HG02981 (cell line): ENCODE measurements at regions not wholly inside any gene's neighbourhood (a gene's known extent, or its start where the extent isn't known, plus 50 kb on each side); places are given as distances from the start of the nearest gene placed in this dataset.
A peak's percentile ranks its signal among the peaks of the same experiment; 100 is the strongest.
"Not testable (repeated sequence)": the region's sequence is repeated elsewhere in the genome, so short reads cannot be mapped to it uniquely, and the experiment has no call there.

ENCODE experiments used
- ATAC-seq: cut with Tn5 transposase; IDR thresholded peaks from one replicate; pipeline ENCODE4 v1.9.1; 2021; ENCODE audit warnings: mild to moderate bottlenecking, moderate library complexity; ENCODE audit not compliant: unreplicated experiment

DNA sequence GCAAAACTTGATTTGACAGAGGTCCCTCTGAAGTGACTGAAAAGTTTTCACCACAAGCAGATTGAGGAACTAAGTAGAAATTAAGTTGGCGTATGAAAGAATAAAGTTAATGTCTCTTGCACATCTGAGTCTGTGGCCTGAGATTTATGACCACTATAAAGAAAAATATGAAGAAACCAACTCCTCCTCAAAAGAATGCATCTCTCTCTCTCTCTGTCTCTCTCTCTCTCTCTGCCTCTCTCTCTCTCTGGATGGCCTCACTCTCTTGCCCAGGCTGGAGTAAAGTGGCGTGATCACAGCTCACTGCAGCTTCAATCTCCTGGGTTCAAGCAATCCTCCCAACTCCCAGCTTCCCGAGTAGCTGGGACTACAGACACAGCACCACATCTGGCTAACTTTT, 55.2 kb downstream of the RPL22L1 start:
- ATAC-seq: no peak

DNA sequence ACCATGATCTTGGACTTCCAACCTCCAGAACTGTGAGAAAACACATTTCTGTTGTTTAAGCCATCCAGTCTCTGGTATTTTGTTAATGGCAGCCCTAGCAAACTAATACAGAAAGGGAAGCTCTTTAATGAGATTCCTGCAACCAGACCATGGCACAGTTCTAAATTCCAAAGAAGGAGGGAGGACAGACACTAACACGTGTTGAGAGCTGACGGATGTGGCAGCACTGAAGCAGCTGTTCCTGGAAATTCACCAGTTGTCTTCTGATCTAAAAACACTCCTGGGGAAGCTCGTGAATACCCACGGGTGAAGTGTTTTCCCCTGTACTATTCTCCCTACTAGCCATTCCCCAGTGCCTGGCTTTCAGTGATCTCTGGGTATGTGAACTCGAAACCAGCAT, 56.7 kb downstream of the RPL22L1 start:
- ATAC-seq: no peak

DNA sequence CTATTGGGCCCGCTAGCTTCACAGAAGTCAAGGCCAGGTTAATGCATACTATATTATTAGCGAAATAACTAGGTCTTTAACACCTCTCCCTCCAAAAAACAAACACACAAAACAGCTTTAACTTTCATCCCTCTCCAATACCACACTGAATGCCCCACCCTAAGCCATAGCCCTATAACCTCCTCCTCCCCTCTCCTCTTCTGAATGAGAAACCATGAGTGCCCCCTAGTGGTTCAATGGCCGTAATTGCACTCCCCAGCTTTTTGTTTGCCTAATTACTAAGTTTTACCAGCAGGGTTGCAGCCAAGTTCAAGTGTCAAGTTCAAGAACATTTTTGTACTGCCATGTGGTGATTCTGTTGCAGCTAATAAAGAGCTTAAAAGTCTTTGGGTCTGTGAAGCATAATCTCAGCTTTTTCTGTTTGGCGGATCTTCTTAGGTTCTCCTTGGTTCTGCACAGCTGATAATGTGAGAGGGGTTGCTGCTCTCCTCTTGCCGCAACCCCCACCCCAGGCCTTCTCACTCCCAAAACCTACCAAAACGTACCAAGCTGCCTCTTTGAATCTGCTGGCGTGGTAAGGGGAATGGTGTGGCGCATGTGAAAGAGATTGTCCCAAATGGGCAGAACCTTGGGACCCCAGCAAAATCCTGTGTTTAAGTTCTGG, 57.9 kb downstream of the RPL22L1 start:
- ATAC-seq: peak; percentile 76

DNA sequence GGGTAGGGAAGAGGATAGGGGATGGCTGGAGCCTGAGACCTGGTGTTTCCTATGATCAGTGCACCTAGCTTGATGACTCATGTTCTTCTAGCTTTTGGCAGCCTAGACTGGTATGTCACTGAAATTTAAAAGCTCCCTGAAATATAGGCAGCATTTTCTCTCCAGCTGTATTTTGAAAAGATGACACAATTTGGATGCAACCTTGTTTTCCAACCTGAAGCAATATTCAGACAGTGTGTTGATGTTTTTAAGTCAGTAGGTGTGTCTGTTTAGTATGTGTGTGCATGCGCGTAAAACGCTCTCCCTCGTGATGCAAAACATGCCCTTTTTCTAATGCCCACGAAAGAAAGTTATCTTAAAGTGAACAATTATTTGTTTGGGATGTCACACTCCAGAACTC, 58.5 kb downstream of the RPL22L1 start:
- ATAC-seq: no peak

DNA sequence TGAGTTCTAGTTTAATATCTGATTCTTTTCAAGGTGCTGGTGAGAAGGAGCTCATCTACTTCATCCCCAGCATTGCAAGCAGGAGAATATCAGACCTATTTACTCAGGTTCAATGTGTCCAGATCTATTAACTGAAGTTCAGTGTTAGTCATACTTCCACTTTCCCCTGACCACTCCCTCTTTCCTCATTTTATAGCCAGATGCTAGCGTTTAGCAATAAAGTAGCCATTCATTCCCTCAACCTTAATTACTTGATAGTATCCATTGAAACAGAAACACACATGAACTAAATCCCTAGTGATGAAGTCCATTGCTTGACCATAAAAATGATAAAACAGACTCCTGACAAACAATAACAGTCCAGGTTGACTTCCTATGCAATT, 60.0 kb downstream of the RPL22L1 start:
- no peak for ATAC-seq

DNA sequence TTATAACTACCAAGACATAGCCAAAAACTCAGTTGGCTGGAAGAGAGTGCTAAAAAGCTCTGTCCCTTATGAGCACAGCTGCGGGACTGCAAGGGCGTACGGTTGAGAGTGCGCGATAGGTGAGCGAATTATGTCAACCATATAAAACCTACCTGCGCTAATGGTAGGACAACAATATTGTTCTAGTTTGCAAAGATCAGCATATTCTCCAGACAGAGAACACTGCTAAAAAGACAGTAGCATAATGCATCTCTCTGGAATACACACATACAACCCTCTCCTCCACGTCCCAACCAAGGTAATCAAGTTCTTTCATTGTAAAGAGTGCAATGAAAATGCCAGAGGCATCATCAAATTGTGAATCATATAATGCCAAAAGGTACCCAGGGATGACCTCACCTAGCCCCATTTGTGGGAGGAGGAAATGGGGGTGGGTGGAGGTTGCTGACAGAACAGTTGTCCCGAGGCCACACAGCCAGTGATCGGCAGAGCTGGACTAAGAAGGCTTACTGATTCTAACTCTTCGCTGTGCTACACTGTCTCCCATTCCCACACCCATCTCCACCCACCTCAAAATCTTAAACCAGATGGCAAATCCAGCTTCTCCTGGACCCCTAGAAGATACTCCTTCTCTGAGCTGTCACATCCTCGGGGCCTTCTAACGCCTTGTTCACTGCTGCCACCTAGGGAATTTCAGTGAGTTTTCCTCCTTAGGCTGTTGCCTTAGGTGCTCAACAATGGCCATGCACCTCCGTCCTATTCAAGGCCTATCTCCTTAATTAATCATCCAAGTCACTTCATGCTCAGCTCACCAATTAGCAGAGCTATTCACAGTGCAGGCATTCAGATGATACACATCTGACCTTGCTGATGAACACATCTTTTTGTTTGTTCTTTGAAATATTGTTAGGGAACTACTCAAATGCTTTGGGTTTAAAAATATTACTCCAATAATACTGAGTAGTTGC, 60.7 kb downstream of the RPL22L1 start:
- no peak for ATAC-seq

DNA sequence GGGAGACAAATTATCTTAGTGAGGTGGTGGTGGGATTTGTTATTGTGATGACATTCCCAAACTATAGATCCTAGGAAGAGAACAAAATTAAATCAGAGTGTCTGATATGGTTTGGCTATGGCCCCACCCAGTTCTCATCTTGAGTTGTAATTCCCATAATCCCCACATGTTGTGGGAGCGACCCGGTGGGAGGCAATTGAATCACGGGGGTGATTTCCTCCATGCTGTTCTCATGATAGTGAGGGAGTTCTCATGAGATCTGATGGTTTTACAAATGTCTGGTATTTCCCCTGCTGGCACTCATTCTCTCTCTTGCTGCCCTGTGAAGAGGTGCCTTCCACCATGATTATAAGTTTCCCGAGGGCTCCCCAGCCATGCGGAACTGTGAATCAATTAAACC, 62.0 kb downstream of the RPL22L1 start:
- no peak for ATAC-seq

DNA sequence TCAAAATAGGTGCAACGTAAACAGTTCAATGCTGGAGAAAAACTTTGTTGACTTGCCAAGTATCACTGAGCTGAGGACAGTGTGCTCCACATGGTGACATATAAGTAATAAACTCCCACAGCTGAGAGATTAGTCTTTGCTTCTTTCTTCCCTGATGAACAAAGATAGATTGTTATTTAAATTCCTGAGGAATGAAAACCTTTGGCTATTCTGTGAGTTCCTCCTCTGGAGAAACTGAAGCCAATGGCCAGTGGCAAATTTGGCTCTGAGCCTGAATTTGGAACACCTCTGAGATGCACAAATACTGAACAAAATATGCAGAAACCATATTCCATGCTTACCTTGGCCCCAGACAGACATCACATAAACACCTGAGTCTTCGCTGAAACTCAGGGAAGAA, 63.3 kb downstream of the RPL22L1 start:
- no peak for ATAC-seq

DNA sequence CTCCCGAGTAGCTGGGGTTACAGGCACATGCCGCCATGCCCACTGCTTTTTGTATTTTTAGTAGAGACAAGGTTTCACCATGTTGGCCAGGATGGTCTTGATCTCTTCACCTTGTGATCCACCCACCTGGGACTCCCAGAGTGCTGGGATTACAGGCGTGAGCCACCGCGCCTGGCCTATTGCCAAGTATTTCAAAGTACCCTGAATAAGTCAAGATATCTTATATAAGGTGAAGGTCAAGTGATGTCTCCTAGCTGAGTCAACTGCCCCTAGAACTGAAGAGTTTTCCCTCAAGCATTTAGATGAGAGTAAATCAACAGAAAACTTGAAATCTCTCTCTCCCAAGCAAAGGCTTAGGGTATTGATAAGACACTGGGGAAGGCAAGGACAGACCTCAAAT, 63.9 kb downstream of the RPL22L1 start:
- no peak for ATAC-seq

DNA sequence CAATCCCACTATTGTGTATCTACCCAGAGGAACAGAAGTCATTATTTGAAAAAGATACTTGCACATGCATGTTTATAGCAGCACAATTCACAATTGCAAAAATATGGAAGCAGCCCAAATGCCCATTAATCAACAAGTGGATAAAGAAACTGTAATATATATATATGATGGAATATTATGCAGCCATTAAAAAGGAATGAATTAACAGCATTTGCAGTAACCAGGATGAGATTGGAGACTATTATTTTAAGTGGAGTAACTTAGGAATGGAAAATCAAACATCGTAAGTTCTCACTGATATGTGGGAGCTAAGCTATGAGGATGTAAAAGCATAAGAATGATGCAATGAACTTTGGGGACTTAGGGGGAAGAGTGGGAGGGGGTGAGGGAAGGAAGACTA, 64.7 kb downstream of the RPL22L1 start:
- ATAC-seq: not testable (repeated sequence)

DNA sequence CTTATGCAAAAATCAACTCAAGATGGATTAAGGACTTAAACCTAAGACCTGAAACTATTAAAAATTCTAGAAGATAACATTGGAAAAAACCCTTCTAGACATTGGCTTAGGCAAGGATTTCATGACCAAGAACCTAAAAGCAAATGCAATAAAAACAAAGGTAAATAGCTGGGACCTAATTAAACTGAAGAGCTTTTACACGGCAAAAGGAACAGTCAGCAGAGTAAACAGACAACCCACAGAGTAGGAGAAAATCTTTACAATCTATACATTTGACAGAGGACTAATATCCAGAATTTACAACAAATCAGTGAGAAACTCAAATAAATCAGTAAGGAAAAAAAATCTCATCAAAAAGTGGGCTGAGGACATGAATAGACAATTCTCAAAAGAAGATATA, 65.4 kb downstream of the RPL22L1 start:
- ATAC-seq: not testable (repeated sequence)

DNA sequence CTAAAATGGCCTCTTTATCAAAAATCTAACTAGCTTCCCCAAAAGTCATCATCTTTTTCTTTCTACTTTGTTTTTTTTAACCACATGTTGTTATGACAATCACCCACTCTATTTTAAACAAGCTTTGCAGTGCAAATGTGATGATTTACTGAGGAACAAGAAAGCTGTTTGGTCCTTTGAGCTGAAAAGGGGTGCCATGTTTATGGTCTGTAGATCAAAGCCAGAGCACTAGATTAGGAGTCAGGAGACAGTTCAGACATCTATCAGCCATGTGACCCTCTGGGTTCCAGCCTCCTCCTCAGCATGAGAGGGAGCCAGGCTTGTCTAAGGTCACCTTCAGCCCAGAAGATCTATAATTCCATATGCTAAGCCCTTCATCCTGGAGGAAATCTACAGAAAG, 65.9 kb downstream of the RPL22L1 start:
- ATAC-seq: no peak

DNA sequence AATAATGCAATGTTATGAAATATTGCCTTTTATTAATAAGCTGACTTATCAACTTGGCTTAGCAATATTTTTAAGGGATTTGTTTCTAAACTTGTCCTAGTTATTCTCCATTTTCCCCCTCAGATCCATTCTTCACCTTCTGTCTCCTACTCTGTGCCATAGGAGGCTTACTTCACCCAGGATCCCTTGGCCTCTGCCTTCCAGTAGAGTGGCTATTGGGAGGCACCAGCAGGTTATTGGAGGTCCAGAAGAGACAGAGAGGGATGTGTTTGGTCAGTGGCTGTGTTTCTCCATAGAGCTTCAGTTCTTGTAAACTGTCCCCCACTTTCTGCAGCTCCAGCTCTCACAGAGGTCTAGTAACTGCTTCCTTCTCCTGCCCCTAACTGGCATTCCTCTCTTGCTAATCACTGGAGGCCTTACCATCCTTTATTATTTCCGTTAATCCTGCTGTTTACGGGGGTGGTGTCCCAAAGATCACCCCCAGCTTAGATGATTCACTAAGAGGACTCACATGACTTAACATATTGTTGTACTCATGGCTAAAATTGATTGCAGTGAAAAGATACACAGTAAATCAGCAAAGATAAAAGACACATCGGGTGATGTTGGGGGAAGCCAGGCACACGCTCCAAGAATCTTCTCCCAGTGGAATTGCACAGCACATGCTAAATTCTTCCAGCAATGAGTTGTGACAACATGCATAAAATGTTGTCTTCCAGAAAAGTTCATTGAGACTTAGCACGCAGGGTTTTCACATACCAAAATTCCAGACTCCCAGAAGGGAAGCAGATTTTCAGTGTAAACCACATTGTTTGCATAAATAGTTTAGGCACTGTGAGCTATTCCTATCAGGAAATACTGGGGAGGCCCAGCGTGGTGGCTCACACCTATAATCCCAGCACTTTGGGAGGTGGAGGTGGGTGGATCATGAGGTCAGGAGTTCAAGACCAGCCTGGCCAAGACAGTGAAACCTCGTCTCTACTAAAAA, 67.5 kb downstream of the RPL22L1 start:
- no peak for ATAC-seq

DNA sequence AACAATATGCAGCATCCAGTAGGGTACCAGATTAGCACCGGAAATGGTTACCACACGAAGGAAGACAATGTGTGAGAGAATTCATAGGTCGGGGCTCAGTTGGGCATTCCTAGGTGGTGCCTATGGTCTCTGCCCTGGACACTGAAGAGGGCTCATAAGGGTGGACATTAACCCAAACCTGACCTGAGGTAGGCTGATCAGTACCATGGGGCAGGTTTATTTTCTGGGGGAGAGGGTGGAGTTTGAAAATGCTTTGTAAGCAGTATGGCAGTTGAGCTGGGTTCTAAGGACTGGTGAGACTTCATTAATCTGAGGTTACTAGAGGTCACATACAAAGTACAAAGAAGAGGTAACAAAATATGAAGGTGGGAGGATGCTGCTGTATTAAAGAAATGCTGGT, 68.4 kb downstream of the RPL22L1 start:
- no peak for ATAC-seq

DNA sequence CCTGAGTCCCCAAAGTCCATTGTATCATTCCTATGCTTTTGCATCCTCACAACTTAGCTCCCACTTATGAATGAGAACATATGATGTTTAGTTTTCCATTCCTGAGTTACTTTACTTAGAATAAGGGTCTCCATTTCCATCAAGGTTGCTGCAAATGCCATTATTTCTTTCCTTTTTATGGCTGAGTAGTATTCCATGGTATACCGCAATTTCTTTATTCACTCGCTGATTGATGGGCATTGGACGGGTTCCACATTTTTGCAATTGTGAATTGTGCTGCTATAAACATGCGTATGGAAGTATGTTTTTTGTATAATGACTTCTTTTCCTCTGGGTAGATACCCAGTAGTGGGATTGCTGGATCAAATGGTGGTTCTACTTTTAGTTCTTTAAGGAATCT, 69.7 kb downstream of the RPL22L1 start:
- ATAC-seq: not testable (repeated sequence)

DNA sequence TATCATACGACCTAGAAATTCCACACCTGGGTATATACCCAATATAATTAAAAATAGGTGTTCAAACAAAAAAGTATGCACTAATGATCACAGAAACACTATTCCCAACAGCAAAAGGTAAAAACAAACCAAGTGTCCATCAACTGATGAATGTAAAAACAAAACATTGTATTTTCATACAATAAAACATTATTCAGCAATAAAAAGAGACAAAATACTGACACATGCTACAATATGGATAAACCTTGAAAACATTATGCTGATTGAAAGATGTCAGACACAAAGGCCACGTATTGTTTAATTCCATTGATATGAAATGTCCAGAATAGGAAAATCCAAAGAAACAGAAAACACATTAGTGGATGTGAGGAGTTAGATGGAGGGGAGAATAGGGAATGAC, 71.0 kb downstream of the RPL22L1 start:
- no peak for ATAC-seq

DNA sequence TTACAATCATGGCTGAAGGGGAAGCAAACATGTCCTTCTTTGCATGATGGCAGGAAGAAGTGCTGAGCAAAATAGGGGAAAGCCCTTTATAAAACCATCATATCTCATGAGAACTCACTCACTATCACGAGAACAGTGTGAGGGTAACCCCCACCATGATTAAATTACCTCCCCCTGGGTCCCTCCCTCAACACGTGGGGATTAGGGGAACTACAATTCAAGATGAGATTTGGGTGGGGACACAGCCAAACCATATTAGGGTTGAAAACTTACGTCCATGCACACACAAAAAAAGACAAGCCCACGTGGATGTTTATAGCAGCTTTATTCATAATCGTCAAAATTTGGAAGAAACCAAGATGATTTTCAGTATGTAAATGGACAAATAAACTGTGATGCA, 72.3 kb downstream of the RPL22L1 start:
- ATAC-seq: no peak

DNA sequence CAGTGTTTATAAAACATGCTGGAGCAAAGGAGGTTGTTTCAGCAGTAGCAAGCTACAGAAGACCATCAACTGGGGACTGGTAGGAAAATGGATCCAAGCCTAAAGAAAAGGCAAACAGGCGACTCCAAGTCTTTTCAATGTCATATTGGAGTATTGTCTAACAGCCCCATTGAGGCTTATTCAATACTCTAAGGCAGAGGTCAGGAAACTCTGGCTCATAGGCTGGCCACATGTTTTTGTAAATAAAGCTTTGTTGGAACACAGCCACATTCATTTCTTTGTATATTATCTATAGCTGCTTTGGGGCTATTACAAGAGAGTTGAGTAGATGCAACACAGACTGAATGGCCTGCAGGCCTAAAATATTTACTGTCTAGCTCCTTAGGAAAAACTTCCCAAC, 77.5 kb downstream of the RPL22L1 start:
- no peak for ATAC-seq

DNA sequence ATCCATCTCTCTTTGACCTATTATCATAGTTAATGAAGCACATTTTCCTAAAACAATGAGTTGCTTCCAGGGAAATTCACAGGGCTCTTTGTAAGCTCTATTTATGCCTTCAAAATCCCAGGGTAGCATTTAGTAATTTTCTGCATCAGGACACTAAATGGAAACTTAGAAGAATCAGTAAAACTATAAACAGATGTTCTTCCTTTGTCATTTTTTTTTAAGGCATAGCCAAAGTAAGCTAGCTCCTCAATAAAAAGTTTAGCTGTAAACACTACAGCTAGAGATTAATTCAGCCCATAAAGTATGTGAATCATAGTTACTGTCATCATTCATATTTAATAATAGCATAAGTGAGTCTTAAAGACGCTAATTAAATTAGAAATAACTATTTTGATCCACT, 79.3 kb downstream of the RPL22L1 start:
- no peak for ATAC-seq

DNA sequence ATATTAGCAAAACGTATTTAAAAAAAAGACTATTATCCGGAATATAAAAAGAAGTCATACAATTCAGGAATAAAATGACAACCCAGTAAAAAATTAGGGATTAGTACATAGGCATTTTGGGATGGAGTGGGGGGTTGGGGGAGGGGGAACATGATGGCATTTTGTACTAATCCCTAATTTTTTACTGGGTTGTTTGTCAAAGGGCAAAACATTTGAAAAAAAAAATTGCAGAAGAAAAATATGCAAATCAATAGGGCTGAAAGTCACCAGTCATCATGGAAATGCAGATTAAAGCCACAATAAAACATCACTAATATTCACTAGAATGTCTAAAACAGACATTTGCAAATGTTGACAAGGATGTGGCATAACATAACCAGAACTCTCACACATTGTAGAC, 82.5 kb downstream of the RPL22L1 start:
- ATAC-seq: no peak

DNA sequence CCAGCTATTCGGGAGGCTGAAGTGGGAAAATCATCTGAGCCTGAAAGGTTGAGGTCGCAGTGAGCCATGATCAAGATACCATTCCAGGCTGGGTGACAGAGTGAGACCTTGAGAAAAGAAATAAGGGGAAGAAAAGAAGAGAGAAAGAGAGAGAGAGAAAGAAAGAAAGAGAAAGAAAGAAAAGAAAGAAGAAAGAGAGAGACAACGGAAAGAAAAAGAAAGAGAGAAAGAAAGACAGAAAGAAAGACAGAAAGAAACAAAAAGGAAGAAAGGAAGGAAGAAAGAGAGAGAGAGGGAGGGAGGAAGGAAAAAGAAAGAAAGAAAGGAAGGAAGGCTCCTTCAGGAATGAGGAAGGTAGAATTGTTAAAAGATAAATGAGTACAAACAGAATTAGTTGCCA, 84.5 kb downstream of the RPL22L1 start:
- ATAC-seq: no peak
